Epithelial cell of proximal tubule (primary cell): ENCODE measurements at regions not wholly inside any gene's neighbourhood (a gene's known extent, or its start where the extent isn't known, plus 50 kb on each side); places are given as distances from the start of the nearest gene placed in this dataset.

ENCODE experiments used
- DNase-seq: peaks from one replicate; pipeline ENCODE4 v3.0.0-alpha.2; 2011; ENCODE audit warnings: low read depth
- H3K4me3 ChIP-seq: 2 replicates; pipeline ENCODE4 v1.5.1; 2011; ENCODE audit warnings: low read depth, mild to moderate bottlenecking, low read length
- CTCF ChIP-seq: conservative IDR thresholded peaks from 2 replicates; pipeline ENCODE4 v1.5.1; 2012; ENCODE audit warnings: low read depth, mild to moderate bottlenecking, low read length

DNA sequence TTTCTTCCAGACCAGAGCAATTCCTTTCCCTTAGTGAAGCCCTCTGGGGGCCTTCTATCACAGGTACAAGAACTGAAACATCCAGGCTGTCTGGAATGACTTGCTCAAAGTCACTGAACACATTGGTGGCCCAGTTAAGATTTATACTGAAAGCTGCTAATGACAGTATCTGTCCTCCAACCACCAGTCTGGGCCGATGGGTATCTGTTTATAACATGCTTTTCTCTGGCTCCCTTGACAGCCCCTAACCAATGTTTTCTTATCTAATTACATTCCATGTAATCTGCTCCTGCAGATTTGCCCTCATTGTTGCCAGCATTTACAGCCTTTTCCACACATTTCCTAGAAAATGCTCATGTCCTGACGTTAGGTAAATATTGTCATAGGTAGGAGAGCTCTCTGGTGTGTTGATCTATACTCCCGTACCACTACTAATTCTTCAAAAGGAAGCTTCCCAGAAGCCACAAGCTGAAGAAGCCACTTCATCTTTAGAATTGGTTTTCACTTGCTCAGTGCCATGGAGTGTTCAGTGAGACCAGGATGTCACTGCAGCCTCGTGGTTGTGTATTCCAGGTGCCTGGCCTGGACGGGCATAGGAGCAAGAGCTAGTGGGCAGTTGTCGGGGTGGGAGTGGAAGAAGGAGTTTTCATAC, 163.9 kb downstream of the TSEN15 start:
- no peak for DNase-seq
- TF ChIP-seq CTCF, result no peak
- no peak overlapping the region for H3K4me3 ChIP-seq

GRCh38 chr1:184218458-184219075, 167.0 kb downstream of the TSEN15 start:
- no peak for TF ChIP-seq CTCF
- H3K4me3 ChIP-seq, result no peak overlapping the region
- DNase-seq, result no peak

DNA sequence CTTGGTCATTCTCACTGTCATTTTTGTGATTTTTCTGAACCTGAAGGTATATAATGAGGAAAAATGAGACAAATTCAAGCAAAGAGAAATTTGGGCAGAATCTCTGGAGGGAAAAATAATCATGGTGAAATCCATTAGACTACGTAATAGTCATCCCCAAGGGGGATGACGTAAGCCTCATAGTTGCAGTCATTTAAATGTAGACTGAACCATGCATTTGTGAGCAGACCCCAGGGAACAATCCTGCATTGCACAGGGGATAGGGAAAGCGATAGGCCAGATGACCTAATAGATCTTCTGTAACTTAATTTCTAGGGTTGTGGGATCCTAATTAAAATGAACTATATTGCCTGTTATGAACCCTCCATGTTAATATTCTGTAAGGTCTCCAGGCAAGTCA, 167.4 kb upstream of the C1orf21 start:
- TF ChIP-seq CTCF, result no peak
- H3K4me3 ChIP-seq, result no peak overlapping the region
- no peak for DNase-seq

- no peak for TF ChIP-seq CTCF
- no peak overlapping the region for H3K4me3 ChIP-seq
- no peak for DNase-seq
These were observed 166.9 kb upstream of the C1orf21 start for GRCh38 chr1:184219883-184220282.

DNA sequence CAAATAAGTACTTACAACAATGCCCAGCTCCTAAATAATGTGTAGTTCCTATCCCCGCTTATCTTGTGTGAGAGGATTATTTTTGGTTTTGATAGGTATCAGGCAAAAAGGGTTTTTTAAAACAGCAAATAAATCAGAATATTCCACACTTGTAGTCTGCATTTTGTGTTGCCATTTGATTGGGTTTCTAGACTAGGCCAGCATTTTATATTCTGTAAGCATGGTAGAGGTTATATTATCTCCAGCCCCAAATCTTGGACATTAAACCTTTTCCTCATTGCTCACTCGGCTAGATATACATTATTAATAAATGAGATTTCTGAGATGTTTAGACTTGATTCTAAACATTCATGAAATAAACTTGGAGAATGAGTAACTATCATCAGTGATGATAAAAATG, 165.7 kb upstream of the C1orf21 start:
- H3K4me3 ChIP-seq, result no peak overlapping the region
- TF ChIP-seq CTCF, result no peak
- DNase-seq, result no peak

GRCh38 chr1:184222652-184223052, 164.2 kb upstream of the C1orf21 start:
- DNase-seq, result no peak
- H3K4me3 ChIP-seq, result no peak overlapping the region
- TF ChIP-seq CTCF, result peak; percentile 98

DNA sequence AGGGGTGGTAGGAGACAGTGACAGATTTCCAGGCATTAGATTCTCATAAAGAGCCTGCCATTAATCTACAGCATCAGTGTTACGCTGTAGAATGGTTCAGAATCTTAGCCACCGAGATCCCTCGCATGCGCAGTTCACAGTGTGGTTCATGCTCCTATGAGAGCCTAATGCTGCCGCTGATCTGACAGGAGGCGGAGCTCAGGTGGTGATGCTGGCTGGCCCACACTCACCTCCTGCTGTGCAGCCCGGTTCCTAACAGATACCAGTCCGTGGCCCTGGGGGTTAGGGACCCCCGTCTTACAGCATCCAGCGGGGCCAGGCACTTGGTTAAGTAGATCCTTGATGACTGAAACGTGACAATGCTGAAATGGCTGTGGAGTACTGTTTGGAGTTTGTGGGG, 163.6 kb upstream of the C1orf21 start:
- no peak for TF ChIP-seq CTCF
- DNase-seq, result no peak

More for the DNA sequence above, 163.6 kb upstream of the C1orf21 start:
- H3K4me3 ChIP-seq, result no peak overlapping the region
